Germinal center (tissue), 1 donor: ENCODE measurements at regions not wholly inside any gene's neighbourhood (a gene's known extent, or its start where the extent isn't known, plus 50 kb on each side); places are given as distances from the start of the nearest gene placed in this dataset.

Source experiments
- DNase-seq: peaks from one replicate; pipeline ENCODE4 v3.0.0; 2012; ENCODE audit warnings: mixed read lengths, low spot score

GRCh38 chr7:26600411-26600810 is 264.0 kb downstream of the SKAP2 start:
- no peak for DNase-seq

DNA sequence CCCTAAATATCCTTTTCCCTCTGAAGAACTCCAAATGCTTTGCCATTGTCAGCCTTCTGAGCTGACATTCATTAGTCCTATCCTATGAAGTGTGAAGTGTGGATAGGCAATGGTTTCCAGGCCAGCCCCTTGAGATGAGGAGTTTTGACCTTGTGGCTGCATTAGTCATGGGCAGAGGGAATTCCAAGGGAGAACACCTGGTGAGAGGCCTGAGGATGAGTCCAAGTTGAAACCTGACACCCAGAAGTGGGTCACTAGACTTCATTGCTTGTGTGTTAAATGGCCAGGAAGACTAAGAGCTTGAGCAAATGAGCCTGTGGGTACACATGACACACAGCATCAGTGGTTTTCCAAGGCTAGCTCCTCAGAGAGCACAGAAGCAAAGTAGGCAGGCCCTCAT is 260.8 kb downstream of the SKAP2 start:
- DNase-seq: no peak

- no peak for DNase-seq
Observed at GRCh38 chr7:26608402-26608801, 256.0 kb downstream of the SKAP2 start.

- DNase-seq: no peak
Observed at GRCh38 chr7:26609082-26609481, 255.3 kb downstream of the SKAP2 start.

DNA sequence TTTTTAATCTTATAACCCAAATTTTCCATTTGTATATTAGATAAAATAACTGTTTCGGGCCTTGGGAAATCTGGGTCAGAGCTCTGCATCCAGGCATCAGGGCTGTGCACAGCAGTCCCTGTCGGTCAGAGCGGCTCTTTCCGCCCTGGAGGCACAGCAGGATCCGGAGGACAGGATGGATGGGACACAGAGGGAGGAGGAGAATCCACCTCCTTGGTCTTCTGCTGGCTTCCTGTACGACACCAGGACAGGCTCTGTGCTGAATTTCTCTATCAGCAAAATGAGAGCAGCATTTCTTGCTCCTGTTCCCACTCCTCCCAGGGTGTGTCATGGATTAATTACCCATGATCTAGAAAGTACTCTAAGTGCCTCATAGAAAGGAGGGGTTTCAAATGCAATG is 254.9 kb downstream of the SKAP2 start:
- DNase-seq: no peak

DNA sequence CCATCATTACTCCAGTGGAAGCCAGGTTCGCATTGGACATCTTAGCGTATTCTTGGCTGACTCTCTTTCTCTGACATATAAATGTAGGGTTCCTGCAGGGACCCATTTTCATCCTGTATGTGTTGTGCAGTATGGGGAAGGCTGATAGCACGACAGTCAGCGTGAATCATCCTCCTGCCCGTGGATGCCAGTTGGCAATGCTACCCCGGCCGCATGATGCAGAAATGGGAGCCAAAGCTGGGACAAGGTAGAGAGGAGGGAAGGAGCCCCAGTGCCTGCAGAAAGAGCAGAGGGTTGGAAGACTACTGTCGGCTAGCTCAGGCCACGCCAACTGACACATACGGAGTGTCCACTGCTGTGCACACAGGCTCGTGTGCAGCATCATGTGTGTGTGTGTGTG is 251.6 kb downstream of the SKAP2 start:
- DNase-seq: no peak

- DNase-seq: no peak
Observed at GRCh38 chr7:26614503-26614902, 249.9 kb downstream of the SKAP2 start.

DNA sequence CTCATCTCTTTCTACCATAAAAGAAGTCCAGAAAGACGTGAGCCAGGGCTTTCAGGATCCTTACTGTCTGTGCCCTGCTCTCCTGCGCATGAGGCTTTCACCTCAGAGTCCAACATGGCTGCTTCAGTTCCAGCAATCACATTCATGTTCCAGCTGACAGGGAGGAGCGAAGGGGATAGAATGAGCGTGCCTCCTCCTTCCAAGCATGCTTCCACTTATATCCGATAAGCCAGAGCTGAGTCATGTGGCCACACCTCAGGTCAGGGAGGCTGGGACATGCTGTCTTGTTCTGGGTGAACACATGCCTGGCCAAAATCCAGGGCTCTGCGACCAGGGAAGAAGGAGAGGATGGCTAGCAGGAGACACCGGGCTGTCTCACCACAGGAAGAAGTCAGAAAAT is 248.2 kb downstream of the SKAP2 start:
- no peak for DNase-seq

DNA sequence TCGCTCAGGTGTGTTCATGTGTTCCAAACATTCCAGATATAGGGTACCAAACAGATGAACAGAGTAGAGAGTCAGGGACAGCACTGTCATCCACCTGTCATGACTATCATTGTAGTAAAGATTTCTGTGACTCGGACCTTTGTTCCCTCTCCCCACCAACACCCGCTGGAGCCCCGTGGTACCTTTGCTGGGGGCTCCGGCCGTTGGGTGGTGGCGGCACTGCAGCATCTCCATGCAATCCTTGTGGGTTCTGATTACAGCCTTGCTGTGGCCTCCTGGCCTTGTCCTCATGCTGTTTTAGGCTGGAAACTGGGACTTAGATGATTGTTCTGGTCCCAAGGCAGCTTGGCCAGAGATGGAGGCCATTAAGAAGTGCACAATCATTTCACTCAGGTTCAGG is 247.3 kb downstream of the SKAP2 start:
- no peak for DNase-seq
